Lower leg skin (tissue), 4 donors: ENCODE measurements at regions not wholly inside any gene's neighbourhood (a gene's known extent, or its start where the extent isn't known, plus 50 kb on each side); places are given as distances from the start of the nearest gene placed in this dataset.

Experiments used
- DNase-seq, 2 donors: peaks; one replicate each; pipeline ENCODE4 v3.0.0-alpha.2; 2019; ENCODE audit warnings: low spot score in 2 of 2
- H3K4me3 ChIP-seq: fragments of 200-600 bp; sonication (generic); 2 replicates; pipeline ENCODE4 v1.5.1; 2017; ENCODE audit warnings: mild to moderate bottlenecking, low read depth; ENCODE audit not compliant: poor library complexity, severe bottlenecking
- POLR2A ChIP-seq, 2 donors: fragments of 450-650 bp; IDR thresholded peaks; one replicate each; pipeline ENCODE4 v1.6.1; 2016 to 2017; ENCODE audit warnings: antibody characterized with exemption in 2 of 2, mild to moderate bottlenecking in 1 of 2, moderate library complexity in 1 of 2
- WGBS, 2 donors: methylation state at CpG; one replicate each; pipeline ENCODE4 v1.1.5; 2018; 5-methylcytosine and 5-hydroxymethylcytosine counted together
- intact Hi-C: fragments of 100-400 bp; cut with DNase I; formaldehyde crosslinking; loops from one replicate; pipeline ENCODE4 v1.15.0; 2023; ENCODE audit warnings: low total_unique reads
- TF ChIP-seq, protein P1 (sequence below), 3 donors: fragments of 450-650 bp; IDR thresholded peaks; one replicate each; pipeline ENCODE4 v1.5.1; 2016; ENCODE audit warnings: antibody characterized with exemption in 3 of 3, mild to moderate bottlenecking in 3 of 3, moderate library complexity in 2 of 3

DNA sequence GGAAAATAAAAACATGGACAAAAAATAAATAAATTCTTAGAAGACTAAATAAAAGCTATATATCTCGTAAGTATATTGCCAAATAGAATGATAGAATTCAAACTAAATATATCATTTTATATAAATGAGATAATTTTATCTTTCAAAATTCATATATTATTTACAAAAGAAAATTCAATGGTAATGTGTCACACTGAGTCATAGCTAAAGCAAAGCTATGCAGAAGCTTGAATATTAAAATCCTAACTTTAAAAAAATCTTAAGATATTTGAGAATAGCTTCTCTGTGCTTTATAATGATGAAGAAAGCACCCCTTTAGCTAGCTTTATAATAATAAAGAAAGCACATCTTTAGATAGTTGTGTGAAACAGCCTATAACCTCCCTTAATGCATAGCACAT, 1010.8 kb downstream of the OTOL1 start:
- no peak overlapping the region for H3K4me3 ChIP-seq
- no peak for DNase-seq
- intact Hi-C loops, result no loop called here
- 71 to 84% methylated on average over 1 of the region's 1 CpG for WGBS, 2 donors
- TF ChIP-seq, protein P1, sequence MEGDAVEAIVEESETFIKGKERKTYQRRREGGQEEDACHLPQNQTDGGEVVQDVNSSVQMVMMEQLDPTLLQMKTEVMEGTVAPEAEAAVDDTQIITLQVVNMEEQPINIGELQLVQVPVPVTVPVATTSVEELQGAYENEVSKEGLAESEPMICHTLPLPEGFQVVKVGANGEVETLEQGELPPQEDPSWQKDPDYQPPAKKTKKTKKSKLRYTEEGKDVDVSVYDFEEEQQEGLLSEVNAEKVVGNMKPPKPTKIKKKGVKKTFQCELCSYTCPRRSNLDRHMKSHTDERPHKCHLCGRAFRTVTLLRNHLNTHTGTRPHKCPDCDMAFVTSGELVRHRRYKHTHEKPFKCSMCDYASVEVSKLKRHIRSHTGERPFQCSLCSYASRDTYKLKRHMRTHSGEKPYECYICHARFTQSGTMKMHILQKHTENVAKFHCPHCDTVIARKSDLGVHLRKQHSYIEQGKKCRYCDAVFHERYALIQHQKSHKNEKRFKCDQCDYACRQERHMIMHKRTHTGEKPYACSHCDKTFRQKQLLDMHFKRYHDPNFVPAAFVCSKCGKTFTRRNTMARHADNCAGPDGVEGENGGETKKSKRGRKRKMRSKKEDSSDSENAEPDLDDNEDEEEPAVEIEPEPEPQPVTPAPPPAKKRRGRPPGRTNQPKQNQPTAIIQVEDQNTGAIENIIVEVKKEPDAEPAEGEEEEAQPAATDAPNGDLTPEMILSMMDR (IDR thresholded peaks at IDR 0.05), result no peak
- no peak for TF ChIP-seq POLR2A (IDR thresholded peaks at IDR 0.05)

DNA sequence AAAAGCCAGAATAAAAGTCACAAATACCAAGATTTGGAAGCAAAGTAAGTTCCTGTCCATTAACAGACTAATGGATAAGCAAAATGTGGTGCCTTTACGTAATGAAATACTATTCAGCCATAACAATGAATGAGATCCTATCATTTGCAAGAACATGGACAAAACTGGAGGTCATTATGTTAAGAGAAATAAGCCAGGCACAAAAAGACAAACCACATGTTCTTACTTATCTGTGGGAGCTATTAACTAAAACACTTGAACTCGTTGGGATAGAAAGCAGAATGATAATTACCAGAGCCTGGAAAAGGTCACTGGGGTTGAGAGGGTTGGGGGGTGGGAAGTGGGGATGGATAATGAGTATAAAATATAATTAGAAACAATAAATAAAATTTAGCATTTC, 1015.9 kb downstream of the OTOL1 start:
- 60 to 83% methylated on average over 2 of the region's 2 CpGs for WGBS, 2 donors

DNA sequence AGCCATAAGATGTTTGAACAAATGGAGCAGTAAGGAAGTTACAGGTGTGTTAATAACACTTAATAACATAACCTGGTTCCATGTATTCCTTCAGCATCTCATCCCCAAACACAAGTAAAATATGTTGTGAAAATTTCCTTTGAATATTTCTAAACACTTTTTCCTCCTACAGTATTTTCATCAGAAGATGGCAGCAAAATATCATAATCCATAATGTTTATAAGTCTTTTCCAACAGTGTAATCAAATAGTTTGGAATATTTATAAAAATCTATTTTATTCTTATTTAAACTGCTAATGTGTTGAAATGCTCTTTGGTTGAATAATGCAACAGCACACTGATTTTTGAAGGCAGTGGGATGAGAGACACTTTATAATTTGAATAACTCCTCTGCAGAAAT, 1020.5 kb downstream of the OTOL1 start:
- TF ChIP-seq, protein P1 (IDR thresholded peaks at IDR 0.05), result no peak
- TF ChIP-seq POLR2A (IDR thresholded peaks at IDR 0.05), result no peak
- intact Hi-C loops, result no loop called here

More for the DNA sequence above, 1015.9 kb downstream of the OTOL1 start:
- no peak for TF ChIP-seq POLR2A (IDR thresholded peaks at IDR 0.05)
- TF ChIP-seq, protein P1 (IDR thresholded peaks at IDR 0.05), result no peak
- no peak for DNase-seq
- H3K4me3 ChIP-seq, result no peak overlapping the region
- intact Hi-C loops, result no loop called here

DNA sequence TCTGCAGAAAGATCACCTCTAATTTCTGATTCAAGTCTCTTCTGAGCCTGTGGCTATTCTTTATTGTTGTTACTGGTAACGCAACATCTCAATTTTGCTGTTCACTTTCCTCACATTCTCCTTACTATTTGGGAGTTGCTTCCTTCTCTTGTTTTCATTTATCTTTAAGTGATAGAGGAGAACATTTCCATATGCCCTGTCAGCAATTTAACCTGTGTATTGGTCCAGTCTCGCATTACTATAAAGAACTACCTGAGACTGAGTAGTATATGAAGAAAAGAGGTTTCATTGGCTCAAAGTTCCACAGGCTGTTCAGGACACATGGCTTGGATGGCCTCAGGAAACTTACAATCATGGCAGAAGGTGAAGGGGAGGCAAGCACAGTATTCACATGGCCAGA, 1025.1 kb downstream of the OTOL1 start:
- H3K4me3 ChIP-seq, result no peak overlapping the region
- TF ChIP-seq, protein P1 (IDR thresholded peaks at IDR 0.05), result no peak
- TF ChIP-seq POLR2A (IDR thresholded peaks at IDR 0.05), result no peak
- intact Hi-C loops, result no loop called here
- 94 to 97% methylated on average over 2 of the region's 2 CpGs for WGBS, 2 donors
- no peak for DNase-seq

More for the DNA sequence above, 1020.5 kb downstream of the OTOL1 start:
- no peak overlapping the region for H3K4me3 ChIP-seq
- DNase-seq, result no peak

DNA sequence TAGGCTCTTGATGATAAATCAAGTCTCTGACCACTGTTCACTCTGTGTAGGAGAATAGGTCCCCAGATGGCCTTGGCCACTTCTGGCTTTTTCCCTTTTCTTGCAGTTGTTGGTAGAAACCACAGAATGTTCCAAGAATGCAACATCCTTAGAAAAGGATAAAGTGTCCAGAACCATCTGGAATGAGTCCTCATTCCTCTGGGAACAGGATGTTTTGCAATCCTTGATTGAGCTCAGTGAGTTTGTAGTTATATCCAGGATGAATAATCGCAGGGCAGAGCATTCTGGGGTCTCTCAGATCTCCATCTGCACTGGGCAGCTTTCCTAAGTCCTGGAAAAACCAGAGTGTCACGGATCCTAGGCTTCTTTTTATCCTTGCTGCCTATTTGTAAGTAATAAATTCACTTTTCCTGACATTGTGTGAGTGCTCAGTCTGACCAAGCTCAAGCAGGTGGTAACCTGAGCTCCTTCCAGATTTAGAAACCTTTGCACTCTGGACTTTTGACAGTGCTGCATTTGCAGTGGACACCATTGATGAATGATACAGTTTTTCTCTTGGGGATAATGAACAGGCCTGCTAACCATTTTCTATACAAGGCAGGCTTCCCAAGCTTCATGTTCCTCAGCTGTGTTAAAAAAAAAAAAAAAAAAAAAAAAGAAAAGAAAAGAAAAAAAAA, 1028.6 kb downstream of the OTOL1 start:
- TF ChIP-seq, protein P1 (IDR thresholded peaks at IDR 0.05), result no peak
- TF ChIP-seq POLR2A (IDR thresholded peaks at IDR 0.05), result no peak
- peak in 1 of 2 donors; percentile 14 for DNase-seq
- H3K4me3 ChIP-seq, result no peak overlapping the region
- WGBS, 2 donors, result 27 to 32% methylated on average over 2 of the region's 2 CpGs
- intact Hi-C loops, result no loop called here

DNA sequence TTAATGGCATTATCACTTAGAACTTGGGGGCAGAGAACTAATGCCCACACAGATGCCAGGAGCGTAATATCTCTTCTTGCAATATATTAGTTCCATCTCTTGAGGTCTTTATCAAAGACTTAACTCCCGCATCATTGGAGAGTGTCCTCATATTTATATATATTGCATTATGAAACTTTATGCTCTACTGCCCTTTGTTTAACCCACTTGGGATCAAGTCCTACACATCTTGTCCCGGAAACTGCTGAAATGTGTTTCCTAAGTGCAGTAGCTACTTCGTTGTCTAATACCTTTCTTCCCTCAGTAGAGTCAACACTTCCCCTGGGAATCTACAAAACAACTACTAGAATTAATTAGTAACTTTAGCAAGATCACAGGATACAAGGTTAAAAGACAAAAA, 1029.2 kb downstream of the OTOL1 start:
- intact Hi-C loops, result no loop called here
- H3K4me3 ChIP-seq, result no peak overlapping the region
- 52 to 58% methylated on average over 4 of the region's 4 CpGs for WGBS, 2 donors
- no peak for TF ChIP-seq POLR2A (IDR thresholded peaks at IDR 0.05)
- TF ChIP-seq, protein P1 (IDR thresholded peaks at IDR 0.05), result no peak
- no peak for DNase-seq
